ENCODE measurements at regions not wholly inside any gene's neighbourhood (a gene's known extent, or its start where the extent isn't known, plus 50 kb on each side); places are given as distances from the start of the nearest gene placed in this dataset.

DNA sequence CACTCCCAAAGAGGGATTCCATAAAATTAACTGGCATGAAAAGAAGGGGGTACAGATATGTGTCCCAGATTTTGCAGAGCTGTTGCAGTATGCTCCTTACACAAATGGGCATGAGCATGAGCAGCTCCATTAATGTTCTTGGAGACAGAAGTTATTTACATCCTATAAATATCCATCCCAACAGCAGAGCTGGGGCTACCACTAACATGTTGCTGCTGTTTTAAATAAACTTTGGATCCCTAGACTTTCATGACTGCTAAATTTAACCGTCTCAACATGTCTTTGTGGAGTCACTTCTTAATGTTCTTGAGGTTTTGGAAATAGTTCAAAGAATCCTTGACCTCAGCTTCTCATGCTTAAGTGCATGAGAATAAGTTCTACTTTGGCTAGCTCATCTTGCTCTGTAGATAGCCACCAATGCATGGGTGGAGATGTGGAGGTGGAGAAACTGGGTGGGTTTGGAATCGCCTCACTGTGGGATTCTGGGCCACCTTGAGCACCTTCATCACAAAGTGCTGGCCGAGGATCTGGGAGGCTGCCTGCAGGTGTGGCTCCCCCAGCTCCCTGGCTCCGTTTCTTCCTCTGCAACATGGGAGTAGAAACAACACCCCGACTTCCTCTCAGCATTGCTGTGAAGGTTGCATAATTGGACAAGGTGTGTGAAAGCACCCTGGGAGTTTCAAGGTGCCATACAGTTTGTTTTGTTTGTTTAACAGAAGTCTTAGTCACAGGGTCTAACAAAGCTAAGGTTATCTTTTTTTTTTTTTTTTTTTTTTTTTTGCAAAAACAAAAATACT is 307.2 kb downstream of the MYCN start:
- WGBS (ENCODE audit: insufficient coverage) = 83% methylated on average over 3 of the region's 5 CpGs
- Mint-ChIP-seq H3K4me3 (no peak overlapping the region), H3K4me1 (no peaks in the 10 kb centered on the region), H3K27ac (no peak overlapping the region), H3K9me3 (ENCODE audit: insufficient read depth) (no peaks in the 10 kb centered on the region), H3K27me3 (no peaks in the 10 kb centered on the region)
- Histone ChIP-seq H3K36me3 (replicated peaks in 1 of 2; ENCODE audit: control extremely low read depth in 1 of 2, control insufficient read depth in 1 of 2, extremely low read depth in 1 of 2, insufficient read depth in 2 of 2, low read length in 1 of 2) (no peaks in the 10 kb centered on the region), H3K4me3 (ENCODE audit: control extremely low read depth in 1 of 5, extremely low read depth in 1 of 5, insufficient read depth in 1 of 5, low read depth in 2 of 5, low read length in 4 of 5) (no peak overlapping the region), H3K9me3 (ENCODE audit: control extremely low read depth in 1 of 3, control insufficient read depth in 2 of 3, insufficient read depth in 1 of 3, low read length in 2 of 3) (no peaks in the 10 kb centered on the region), H3K9ac (ENCODE audit: low read length) (no peak overlapping the region), H3K79me2 (ENCODE audit: control insufficient read depth, insufficient read depth, low read length) (no peaks in the 10 kb centered on the region), H3K4me1 (ENCODE audit: control insufficient read depth in 2 of 2, insufficient read depth in 2 of 2, low read length in 2 of 2) (no peaks in the 10 kb centered on the region), H3K4me2 (replicated peaks; ENCODE audit: low read depth, low read length, poor library complexity, severe bottlenecking) (no peak overlapping the region), H2AFZ (ENCODE audit: insufficient read depth, low read depth, low read length, poor library complexity, severe bottlenecking) (no peak overlapping the region), H4K20me1 (ENCODE audit: control insufficient read depth, insufficient read depth, low read length, poor library complexity, severe bottlenecking) (no peaks in the 10 kb centered on the region), H3K27ac (ENCODE audit: low read length in 2 of 2) (no peak overlapping the region), H3K27me3 (replicated peaks in 1 of 4; ENCODE audit: control extremely low read depth in 1 of 4, control insufficient read depth in 3 of 4, insufficient read depth in 4 of 4, low read length in 3 of 4) (no peaks in the 10 kb centered on the region)
- ChIA-PET POLR2A (no interaction called here), CTCF (no interaction called here)
- intact Hi-C loops (cut with micrococcal nuclease) = no loop called here
- TF ChIP-seq EZH2 (IDR thresholded peaks at IDR 0.05; ENCODE audit: borderline replicate concordance, insufficient read depth, low read depth, low read length, poor library complexity, severe bottlenecking) = no peak
- TF ChIP-seq, protein P1, sequence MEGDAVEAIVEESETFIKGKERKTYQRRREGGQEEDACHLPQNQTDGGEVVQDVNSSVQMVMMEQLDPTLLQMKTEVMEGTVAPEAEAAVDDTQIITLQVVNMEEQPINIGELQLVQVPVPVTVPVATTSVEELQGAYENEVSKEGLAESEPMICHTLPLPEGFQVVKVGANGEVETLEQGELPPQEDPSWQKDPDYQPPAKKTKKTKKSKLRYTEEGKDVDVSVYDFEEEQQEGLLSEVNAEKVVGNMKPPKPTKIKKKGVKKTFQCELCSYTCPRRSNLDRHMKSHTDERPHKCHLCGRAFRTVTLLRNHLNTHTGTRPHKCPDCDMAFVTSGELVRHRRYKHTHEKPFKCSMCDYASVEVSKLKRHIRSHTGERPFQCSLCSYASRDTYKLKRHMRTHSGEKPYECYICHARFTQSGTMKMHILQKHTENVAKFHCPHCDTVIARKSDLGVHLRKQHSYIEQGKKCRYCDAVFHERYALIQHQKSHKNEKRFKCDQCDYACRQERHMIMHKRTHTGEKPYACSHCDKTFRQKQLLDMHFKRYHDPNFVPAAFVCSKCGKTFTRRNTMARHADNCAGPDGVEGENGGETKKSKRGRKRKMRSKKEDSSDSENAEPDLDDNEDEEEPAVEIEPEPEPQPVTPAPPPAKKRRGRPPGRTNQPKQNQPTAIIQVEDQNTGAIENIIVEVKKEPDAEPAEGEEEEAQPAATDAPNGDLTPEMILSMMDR (IDR thresholded peaks at IDR 0.05) = no peak
- DNase-seq (no peak), ATAC-seq (ENCODE audit: low read depth) (no peak)

DNA sequence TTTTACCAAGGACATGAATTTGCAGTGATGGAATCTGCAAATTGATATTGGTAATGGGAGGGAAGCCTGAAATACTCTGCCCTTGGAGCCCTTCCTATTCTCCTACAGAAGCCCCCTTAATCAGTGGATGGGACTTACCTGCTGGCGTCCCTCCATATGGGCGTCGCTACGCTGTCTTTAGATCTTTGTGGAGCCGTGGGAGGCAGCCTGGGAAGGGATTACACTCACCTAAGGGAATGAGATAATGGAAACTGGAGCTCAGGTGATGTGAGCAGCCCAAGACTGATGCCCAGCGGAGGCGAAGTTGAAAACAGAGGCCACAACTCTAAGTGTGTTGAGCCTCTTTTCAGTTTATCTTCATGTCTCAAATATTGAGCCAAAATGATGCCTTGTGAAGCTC is 306.6 kb downstream of the MYCN start:
- no peak overlapping the region for H3K27ac Mint-ChIP-seq
- no peaks in the 10 kb centered on the region for H3K27me3 ChIP-seq (replicated peaks in 1 of 4; ENCODE audit: control extremely low read depth in 1 of 4, control insufficient read depth in 3 of 4, insufficient read depth in 4 of 4, low read length in 3 of 4)
- H2AFZ ChIP-seq (ENCODE audit: insufficient read depth, low read depth, low read length, poor library complexity, severe bottlenecking) = no peak overlapping the region
- no peaks in the 10 kb centered on the region for H3K4me1 ChIP-seq (ENCODE audit: control insufficient read depth in 2 of 2, insufficient read depth in 2 of 2, low read length in 2 of 2)
- H3K27me3 Mint-ChIP-seq = peaks cover 5% of the 10 kb centered on the region
- H3K4me2 ChIP-seq (replicated peaks; ENCODE audit: low read depth, low read length, poor library complexity, severe bottlenecking) = no peak overlapping the region
- no peak overlapping the region for H3K4me3 Mint-ChIP-seq
- H3K27ac ChIP-seq (ENCODE audit: low read length in 2 of 2) = no peak overlapping the region
- no peaks in the 10 kb centered on the region for H3K4me1 Mint-ChIP-seq
- no peak overlapping the region for H3K4me3 ChIP-seq (ENCODE audit: control extremely low read depth in 1 of 5, extremely low read depth in 1 of 5, insufficient read depth in 1 of 5, low read depth in 2 of 5, low read length in 4 of 5)
- no peaks in the 10 kb centered on the region for H4K20me1 ChIP-seq (ENCODE audit: control insufficient read depth, insufficient read depth, low read length, poor library complexity, severe bottlenecking)
- WGBS (ENCODE audit: insufficient coverage) = 97% methylated on average over 6 of the region's 7 CpGs
- ChIA-PET CTCF (no interaction called here), POLR2A (no interaction called here)
- no peaks in the 10 kb centered on the region for H3K36me3 ChIP-seq (replicated peaks in 1 of 2; ENCODE audit: control extremely low read depth in 1 of 2, control insufficient read depth in 1 of 2, extremely low read depth in 1 of 2, insufficient read depth in 2 of 2, low read length in 1 of 2)
- intact Hi-C loops (cut with micrococcal nuclease) = no loop called here
- H3K9me3 ChIP-seq (ENCODE audit: control extremely low read depth in 1 of 3, control insufficient read depth in 2 of 3, insufficient read depth in 1 of 3, low read length in 2 of 3) = no peaks in the 10 kb centered on the region
- no peaks in the 10 kb centered on the region for H3K79me2 ChIP-seq (ENCODE audit: control insufficient read depth, insufficient read depth, low read length)
- ATAC-seq (ENCODE audit: low read depth) (no peak), DNase-seq (no peak)
- no peak for TF ChIP-seq EZH2 (IDR thresholded peaks at IDR 0.05; ENCODE audit: borderline replicate concordance, insufficient read depth, low read depth, low read length, poor library complexity, severe bottlenecking)
- TF ChIP-seq, protein P1 (IDR thresholded peaks at IDR 0.05) = no peak
- H3K9ac ChIP-seq (ENCODE audit: low read length) = no peak overlapping the region
- H3K9me3 Mint-ChIP-seq (ENCODE audit: insufficient read depth) = no peaks in the 10 kb centered on the region

Measured in B cell (primary cell).